DOHH2 (cell line): ENCODE measurements at regions not wholly inside any gene's neighbourhood (a gene's known extent, or its start where the extent isn't known, plus 50 kb on each side); places are given as distances from the start of the nearest gene placed in this dataset.

Source experiments
- H3F3A ChIP-seq: fragments of 200-600 bp; sonication (generic), shearing (Covaris generic); 2 replicates; pipeline ENCODE4 v1.6.0; 2016; ENCODE audit warnings: antibody characterized with exemption, mild to moderate bottlenecking; ENCODE audit not compliant: control insufficient read depth, insufficient read depth
- H3K27ac ChIP-seq: fragments of 200-600 bp; sonication (generic); 2 replicates; pipeline ENCODE4 v1.5.1; 2014; ENCODE audit warnings: low read depth, mild to moderate bottlenecking, low read length, moderate library complexity
- H3K27me3 ChIP-seq: fragments of 200-600 bp; sonication (generic); 2 replicates; pipeline ENCODE4 v1.6.1; 2014; ENCODE audit warnings: mild to moderate bottlenecking, low read length, mixed read lengths; ENCODE audit not compliant: control insufficient read depth
- H3K36me3 ChIP-seq: fragments of 200-600 bp; sonication (generic); 2 replicates; pipeline ENCODE4 v1.6.1; 2014; ENCODE audit warnings: mild to moderate bottlenecking, low read length, moderate library complexity, mixed read lengths; ENCODE audit not compliant: control insufficient read depth
- H3K4me1 ChIP-seq: fragments of 200-600 bp; sonication (generic); 2 replicates; pipeline ENCODE4 v1.6.1; 2014; ENCODE audit warnings: mild to moderate bottlenecking, low read length, mixed read lengths; ENCODE audit not compliant: control insufficient read depth
- H3K4me2 ChIP-seq: fragments of 200-600 bp; sonication (generic); 2 replicates; pipeline ENCODE4 v1.6.0; 2014; ENCODE audit warnings: mild to moderate bottlenecking, low read length, moderate library complexity
- H3K4me3 ChIP-seq: fragments of 200-600 bp; sonication (generic); 2 replicates; pipeline ENCODE4 v1.5.1; 2014; ENCODE audit warnings: mild to moderate bottlenecking, low read length, mixed read lengths
- H3K79me2 ChIP-seq: fragments of 200-600 bp; sonication (generic); 2 replicates; pipeline ENCODE4 v1.6.1; 2014; ENCODE audit warnings: mild to moderate bottlenecking, low read length, mixed read lengths; ENCODE audit not compliant: control insufficient read depth
- H3K9me2 ChIP-seq: fragments of 200-600 bp; sonication (generic); replicated peaks from 2 replicates; pipeline ENCODE4 v1.6.1; 2014; ENCODE audit warnings: mild to moderate bottlenecking, low read length, mixed read lengths; ENCODE audit not compliant: control insufficient read depth
- H3K9me3 ChIP-seq: fragments of 200-600 bp; sonication (generic); 2 replicates; pipeline ENCODE4 v1.6.1; 2014; ENCODE audit warnings: antibody characterized with exemption, low read length, mixed read lengths; ENCODE audit not compliant: control insufficient read depth, insufficient read depth
- H4K20me1 ChIP-seq: fragments of 200-600 bp; sonication (generic); 2 replicates; pipeline ENCODE4 v1.6.0; 2014; ENCODE audit warnings: low read depth, mild to moderate bottlenecking, antibody characterized with exemption, low read length, moderate library complexity; ENCODE audit not compliant: control insufficient read depth, insufficient read depth
- EZH2phosphoT487 ChIP-seq: fragments of 200-600 bp; sonication (generic); IDR thresholded peaks from 2 replicates; pipeline ENCODE4 v1.6.1; 2017; ENCODE audit warnings: borderline replicate concordance, mild to moderate bottlenecking, antibody characterized with exemption, low read length, moderate library complexity, mixed read lengths
- TF ChIP-seq, protein P1 (sequence below): fragments of 200-600 bp; sonication (generic); IDR thresholded peaks from one replicate; pipeline ENCODE4 v1.5.1; 2014; ENCODE audit warnings: antibody characterized with exemption, mild to moderate bottlenecking, low read depth, low read length; ENCODE audit not compliant: poor library complexity, severe bottlenecking

GRCh38 chr18:2424420-2424819 is 146.9 kb downstream of the METTL4 start:
- TF ChIP-seq, protein P1, sequence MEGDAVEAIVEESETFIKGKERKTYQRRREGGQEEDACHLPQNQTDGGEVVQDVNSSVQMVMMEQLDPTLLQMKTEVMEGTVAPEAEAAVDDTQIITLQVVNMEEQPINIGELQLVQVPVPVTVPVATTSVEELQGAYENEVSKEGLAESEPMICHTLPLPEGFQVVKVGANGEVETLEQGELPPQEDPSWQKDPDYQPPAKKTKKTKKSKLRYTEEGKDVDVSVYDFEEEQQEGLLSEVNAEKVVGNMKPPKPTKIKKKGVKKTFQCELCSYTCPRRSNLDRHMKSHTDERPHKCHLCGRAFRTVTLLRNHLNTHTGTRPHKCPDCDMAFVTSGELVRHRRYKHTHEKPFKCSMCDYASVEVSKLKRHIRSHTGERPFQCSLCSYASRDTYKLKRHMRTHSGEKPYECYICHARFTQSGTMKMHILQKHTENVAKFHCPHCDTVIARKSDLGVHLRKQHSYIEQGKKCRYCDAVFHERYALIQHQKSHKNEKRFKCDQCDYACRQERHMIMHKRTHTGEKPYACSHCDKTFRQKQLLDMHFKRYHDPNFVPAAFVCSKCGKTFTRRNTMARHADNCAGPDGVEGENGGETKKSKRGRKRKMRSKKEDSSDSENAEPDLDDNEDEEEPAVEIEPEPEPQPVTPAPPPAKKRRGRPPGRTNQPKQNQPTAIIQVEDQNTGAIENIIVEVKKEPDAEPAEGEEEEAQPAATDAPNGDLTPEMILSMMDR = no peak
- TF ChIP-seq EZH2phosphoT487 = no peak
- Histone ChIP-seq H4K20me1 (no peaks in the 10 kb centered on the region), H3K27ac (no peak overlapping the region), H3K36me3 (no peaks in the 10 kb centered on the region), H3K9me2 (no peaks in the 10 kb centered on the region), H3K27me3 (peaks cover 3% of the 10 kb centered on the region; the same call in 1 of the 2 replicates), H3K4me2 (no peak overlapping the region), H3K4me1 (no peaks in the 10 kb centered on the region), H3F3A (no peaks in the 10 kb centered on the region), H3K9me3 (no peaks in the 10 kb centered on the region; the same call in 1 of the 2 replicates), H3K79me2 (no peaks in the 10 kb centered on the region), H3K4me3 (no peak overlapping the region)

- Histone ChIP-seq H3K27me3 (peaks cover 3% of the 10 kb centered on the region; the same call in 1 of the 2 replicates), H3K4me3 (no peak overlapping the region), H3K4me1 (no peaks in the 10 kb centered on the region), H3K36me3 (no peaks in the 10 kb centered on the region), H3K9me3 (peaks cover 5% of the 10 kb centered on the region; the same call in 1 of the 2 replicates), H3F3A (no peaks in the 10 kb centered on the region), H3K27ac (no peak overlapping the region), H3K79me2 (no peaks in the 10 kb centered on the region), H3K9me2 (no peaks in the 10 kb centered on the region), H3K4me2 (no peak overlapping the region), H4K20me1 (no peaks in the 10 kb centered on the region)
- TF ChIP-seq, protein P1 = no peak
- TF ChIP-seq EZH2phosphoT487 = no peak
Measured at GRCh38 chr18:2425426-2426317, 145.6 kb downstream of the METTL4 start.

- H3K27ac ChIP-seq = no peak overlapping the region
- H3K9me2 ChIP-seq = no peaks in the 10 kb centered on the region
- H3K4me3 ChIP-seq = no peak overlapping the region
- H3F3A ChIP-seq = no peaks in the 10 kb centered on the region
- TF ChIP-seq EZH2phosphoT487 = no peak
- TF ChIP-seq, protein P1 = no peak
- no peaks in the 10 kb centered on the region for H3K79me2 ChIP-seq
- H3K9me3 ChIP-seq = peaks cover 5% of the 10 kb centered on the region; the same call in 1 of the 2 replicates
- H3K4me2 ChIP-seq = no peak overlapping the region
- no peaks in the 10 kb centered on the region for H3K4me1 ChIP-seq
- H4K20me1 ChIP-seq = no peaks in the 10 kb centered on the region
- no peaks in the 10 kb centered on the region for H3K36me3 ChIP-seq
- no peaks in the 10 kb centered on the region for H3K27me3 ChIP-seq
Measured at GRCh38 chr18:2430191-2430590, 141.1 kb downstream of the METTL4 start.
